Upper lobe of right lung (tissue), 1 donor: ENCODE measurements at regions not wholly inside any gene's neighbourhood (a gene's known extent, or its start where the extent isn't known, plus 50 kb on each side); places are given as distances from the start of the nearest gene placed in this dataset.

Source experiments
- ATAC-seq: fragments of 200-7000 bp; cut with Tn5 transposase; one replicate; pipeline ENCODE4 v1.9.1; 2020; ENCODE audit warnings: mild to moderate bottlenecking, moderate library complexity
- DNase-seq: peaks from one replicate; pipeline ENCODE4 v3.0.0-alpha.2; 2020
- H3K27ac ChIP-seq: fragments of 200-600 bp; one replicate; pipeline ENCODE4 v1.8.0; 2022
- H3K27me3 ChIP-seq: fragments of 200-600 bp; one replicate; pipeline ENCODE4 v1.8.0; 2022; ENCODE audit warnings: mild to moderate bottlenecking
- H3K36me3 ChIP-seq: fragments of 200-600 bp; one replicate; pipeline ENCODE4 v1.8.0; 2022
- H3K4me1 ChIP-seq: fragments of 200-600 bp; one replicate; pipeline ENCODE4 v1.8.0; 2022
- H3K4me3 ChIP-seq: fragments of 200-600 bp; one replicate; pipeline ENCODE4 v1.8.0; 2022; ENCODE audit warnings: mild to moderate bottlenecking
- H3K9me3 ChIP-seq: fragments of 200-600 bp; one replicate; pipeline ENCODE4 v1.8.0; 2022
- intact Hi-C: fragments of 100-400 bp; cut with DNase I; formaldehyde crosslinking; loops from one replicate; pipeline ENCODE4 v1.11.0; 2022
- TF ChIP-seq, protein P1 (sequence below): fragments of 200-600 bp; IDR thresholded peaks from one replicate; pipeline ENCODE4 v1.8.0; 2022; ENCODE audit warnings: antibody characterized with exemption
- donor health status: DM: no; HTN: yes; CAD: no; lungs with severe emphysema.

DNA sequence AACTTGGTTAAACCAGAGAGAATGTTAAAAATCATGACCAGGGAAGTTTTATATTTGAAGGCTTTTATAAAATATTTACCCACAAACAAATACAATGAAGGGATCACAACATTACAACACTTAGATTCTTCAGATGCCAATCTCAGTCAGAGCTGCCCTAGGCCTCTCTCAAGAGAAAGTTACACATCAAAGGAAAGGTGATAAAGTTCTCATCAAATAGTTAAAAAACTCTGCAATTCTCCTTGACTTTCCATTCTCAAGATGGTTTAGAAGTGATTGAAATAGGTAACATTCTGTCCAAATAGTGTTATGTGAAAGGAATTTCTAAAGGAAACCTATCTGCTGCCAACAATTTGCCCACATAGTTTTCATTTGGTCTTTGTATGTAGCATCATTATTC lies 1115.2 kb upstream of the MIR17HG start:
- no peaks in the 10 kb centered on the region for H3K36me3 ChIP-seq
- intact Hi-C loops: no loop called here
- H3K27ac ChIP-seq: no peak overlapping the region
- no peaks in the 10 kb centered on the region for H3K9me3 ChIP-seq
- DNase-seq (no peak), ATAC-seq (no peak)
- H3K27me3 ChIP-seq: no peaks in the 10 kb centered on the region
- H3K4me1 ChIP-seq: no peaks in the 10 kb centered on the region
- no peak overlapping the region for H3K4me3 ChIP-seq
- TF ChIP-seq, protein P1, sequence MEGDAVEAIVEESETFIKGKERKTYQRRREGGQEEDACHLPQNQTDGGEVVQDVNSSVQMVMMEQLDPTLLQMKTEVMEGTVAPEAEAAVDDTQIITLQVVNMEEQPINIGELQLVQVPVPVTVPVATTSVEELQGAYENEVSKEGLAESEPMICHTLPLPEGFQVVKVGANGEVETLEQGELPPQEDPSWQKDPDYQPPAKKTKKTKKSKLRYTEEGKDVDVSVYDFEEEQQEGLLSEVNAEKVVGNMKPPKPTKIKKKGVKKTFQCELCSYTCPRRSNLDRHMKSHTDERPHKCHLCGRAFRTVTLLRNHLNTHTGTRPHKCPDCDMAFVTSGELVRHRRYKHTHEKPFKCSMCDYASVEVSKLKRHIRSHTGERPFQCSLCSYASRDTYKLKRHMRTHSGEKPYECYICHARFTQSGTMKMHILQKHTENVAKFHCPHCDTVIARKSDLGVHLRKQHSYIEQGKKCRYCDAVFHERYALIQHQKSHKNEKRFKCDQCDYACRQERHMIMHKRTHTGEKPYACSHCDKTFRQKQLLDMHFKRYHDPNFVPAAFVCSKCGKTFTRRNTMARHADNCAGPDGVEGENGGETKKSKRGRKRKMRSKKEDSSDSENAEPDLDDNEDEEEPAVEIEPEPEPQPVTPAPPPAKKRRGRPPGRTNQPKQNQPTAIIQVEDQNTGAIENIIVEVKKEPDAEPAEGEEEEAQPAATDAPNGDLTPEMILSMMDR: no peak

DNA sequence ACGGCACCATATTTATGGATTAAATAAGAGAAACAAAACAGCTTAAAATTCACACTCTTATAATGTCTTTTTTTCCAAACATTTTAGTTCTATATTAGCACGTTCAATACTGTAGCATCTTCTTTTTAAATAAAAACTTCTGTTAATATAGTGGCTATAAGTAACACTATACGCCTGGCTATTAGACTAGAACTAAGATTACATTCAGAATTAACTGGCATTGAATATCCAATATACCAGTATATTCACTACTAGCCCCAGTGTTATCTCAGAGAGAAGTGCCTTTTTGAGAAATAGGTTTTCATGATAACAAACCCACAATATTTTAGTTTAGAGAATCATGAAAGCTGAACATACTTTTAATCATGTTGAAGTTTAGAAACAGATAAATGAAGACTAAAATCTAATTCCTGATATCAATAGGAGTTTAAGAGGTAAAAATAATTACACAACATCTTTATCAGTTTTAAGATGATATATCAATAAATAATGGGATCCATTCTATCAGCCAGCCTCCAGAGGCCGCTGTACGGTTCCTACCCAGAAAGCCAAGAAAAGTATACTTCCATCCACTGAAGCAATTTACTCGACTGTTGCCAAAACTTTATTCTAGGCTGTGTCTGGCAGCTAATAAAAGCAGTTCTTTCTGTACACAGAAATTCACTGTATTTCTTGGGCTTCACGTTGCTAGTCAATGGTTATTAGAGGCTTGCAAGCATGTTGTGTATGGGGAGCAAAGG lies 1113.4 kb upstream of the MIR17HG start:
- intact Hi-C loops: no loop called here
- DNase-seq (no peak), ATAC-seq (no peak)
- Histone ChIP-seq H3K36me3 (no peaks in the 10 kb centered on the region), H3K27me3 (no peaks in the 10 kb centered on the region), H3K4me1 (no peaks in the 10 kb centered on the region), H3K4me3 (no peak overlapping the region), H3K27ac (no peak overlapping the region), H3K9me3 (no peaks in the 10 kb centered on the region)
- TF ChIP-seq, protein P1: no peak

DNA sequence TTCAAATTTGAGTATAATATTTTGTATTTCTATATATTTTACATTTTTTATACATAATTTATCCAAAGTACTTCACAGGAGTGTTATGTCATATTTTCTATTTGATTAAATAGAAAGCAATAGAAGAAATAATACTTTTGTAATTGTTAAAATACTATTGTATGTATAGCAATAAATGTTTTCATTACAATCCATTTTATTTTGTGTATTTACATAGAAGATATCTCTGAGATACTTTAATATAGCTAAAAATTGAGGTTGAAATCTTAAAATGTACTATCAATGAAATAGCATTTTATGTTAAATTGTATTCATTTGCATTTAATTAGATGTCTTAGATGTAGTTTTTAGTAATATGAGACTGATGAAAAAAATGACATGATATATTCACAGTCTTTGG lies 1109.6 kb upstream of the MIR17HG start:
- Histone ChIP-seq H3K27me3 (no peaks in the 10 kb centered on the region), H3K4me3 (no peak overlapping the region), H3K9me3 (no peaks in the 10 kb centered on the region), H3K4me1 (no peaks in the 10 kb centered on the region), H3K27ac (no peak overlapping the region), H3K36me3 (no peaks in the 10 kb centered on the region)
- intact Hi-C loops: no loop called here
- TF ChIP-seq, protein P1: no peak
- ATAC-seq (no peak), DNase-seq (no peak)

DNA sequence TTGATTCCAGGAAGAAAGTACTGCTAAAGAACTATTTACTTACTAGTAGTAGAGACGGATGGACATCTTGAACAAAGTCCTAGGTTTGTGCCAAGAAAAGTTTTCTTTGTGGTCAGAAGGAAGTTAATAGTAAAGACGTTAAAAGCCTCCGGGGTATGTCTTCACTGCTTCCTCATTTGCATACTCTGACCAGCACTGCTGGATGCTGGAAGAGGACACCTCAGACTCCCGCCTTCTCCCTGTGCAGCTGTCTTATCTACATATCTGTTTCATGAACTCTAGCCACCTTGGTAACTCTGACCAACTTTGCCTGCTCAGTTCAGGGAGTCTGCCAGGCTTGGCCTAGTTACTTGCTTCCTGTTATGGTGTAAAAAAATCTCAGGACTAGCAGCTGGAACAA lies 1109.1 kb upstream of the MIR17HG start:
- ATAC-seq (no peak), DNase-seq (no peak)
- Histone ChIP-seq H3K27ac (no peak overlapping the region), H3K4me3 (no peak overlapping the region), H3K27me3 (no peaks in the 10 kb centered on the region), H3K36me3 (no peaks in the 10 kb centered on the region), H3K9me3 (no peaks in the 10 kb centered on the region), H3K4me1 (no peaks in the 10 kb centered on the region)
- TF ChIP-seq, protein P1: no peak
- intact Hi-C loops: no loop called here

DNA sequence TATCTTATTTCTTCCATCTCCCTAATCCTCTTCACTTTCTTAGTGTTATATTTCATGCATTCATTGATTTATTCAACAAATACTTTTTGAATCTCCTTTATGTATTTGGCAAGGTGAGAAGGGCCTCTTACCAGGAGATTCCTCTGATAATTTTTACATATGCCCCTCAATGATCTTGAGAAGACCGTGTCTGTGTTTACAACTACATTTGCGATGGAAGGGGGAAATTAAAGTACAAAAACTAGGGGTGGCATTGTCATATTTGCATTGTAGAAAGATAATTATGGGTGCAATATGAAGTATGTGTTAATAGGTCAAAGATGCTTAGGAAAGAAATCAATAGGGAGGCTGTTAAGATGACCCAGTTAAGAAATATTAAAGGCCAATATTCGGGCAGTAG lies 1108.4 kb upstream of the MIR17HG start:
- no peaks in the 10 kb centered on the region for H3K9me3 ChIP-seq
- no peaks in the 10 kb centered on the region for H3K27me3 ChIP-seq
- no peak overlapping the region for H3K27ac ChIP-seq
- no peak for DNase-seq
- H3K36me3 ChIP-seq: no peaks in the 10 kb centered on the region
- no peak overlapping the region for H3K4me3 ChIP-seq
- no peaks in the 10 kb centered on the region for H3K4me1 ChIP-seq
- TF ChIP-seq, protein P1: no peak
- no peak for ATAC-seq
- intact Hi-C loops: no loop called here

DNA sequence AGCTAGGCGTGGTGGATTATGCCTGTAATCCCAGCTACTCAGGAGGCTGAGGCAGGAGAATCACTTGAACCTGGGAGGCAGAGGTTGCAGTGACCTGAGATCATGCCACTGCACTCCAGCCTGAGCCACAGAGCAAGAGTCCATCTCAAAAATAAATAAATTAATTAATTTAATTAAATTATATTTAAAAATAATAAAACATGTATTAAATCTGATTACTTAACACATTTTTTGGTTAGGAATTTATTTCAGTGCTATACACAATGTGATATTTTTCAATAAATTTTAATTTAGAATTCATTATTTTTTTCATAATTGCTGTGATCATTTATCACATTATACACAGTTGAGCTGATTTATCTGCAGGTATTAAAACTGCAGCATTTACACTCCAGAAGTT lies 1101.5 kb upstream of the MIR17HG start:
- TF ChIP-seq, protein P1: no peak
- DNase-seq: no peak
- no peak overlapping the region for H3K27ac ChIP-seq
- intact Hi-C loops: no loop called here
- no peaks in the 10 kb centered on the region for H3K4me1 ChIP-seq
- no peak for ATAC-seq
- H3K27me3 ChIP-seq: no peaks in the 10 kb centered on the region
- no peak overlapping the region for H3K4me3 ChIP-seq
- no peaks in the 10 kb centered on the region for H3K9me3 ChIP-seq
- no peaks in the 10 kb centered on the region for H3K36me3 ChIP-seq
